ENCODE measurements at regions not wholly inside any gene's neighbourhood (a gene's known extent, or its start where the extent isn't known, plus 50 kb on each side); places are given as distances from the start of the nearest gene placed in this dataset.

- DNase-seq: no peak
- BruUV-seq (replicated peaks): no TSS peak
Observed at GRCh38 chr5:50302815-50303490, 138.1 kb downstream of the EMB start.

GRCh38 chr5:50301756-50302155 is 139.3 kb downstream of the EMB start:
- Mint-ChIP-seq H3K4me3 (ENCODE audit: unreplicated experiment) (no peak overlapping the region), H3K27ac (ENCODE audit: unreplicated experiment) (no peak overlapping the region), H3K36me3 (ENCODE audit: insufficient read depth, unreplicated experiment) (no peaks in the 10 kb centered on the region), H3K4me1 (ENCODE audit: low read depth, unreplicated experiment) (no peaks in the 10 kb centered on the region), H3K27me3 (ENCODE audit: insufficient read depth, unreplicated experiment) (no peaks in the 10 kb centered on the region), H3K9me3 (ENCODE audit: unreplicated experiment) (peaks cover 10% of the 10 kb centered on the region)
- H3K4me1 ChIP-seq: no peaks in the 10 kb centered on the region
- no peaks in the 10 kb centered on the region for H3K27me3 ChIP-seq (replicated peaks; ENCODE audit: control insufficient read depth, insufficient read depth, low read length)
- POLR2A ChIA-PET: no interaction called here
- CTCF ChIA-PET: no interaction called here
- no peaks in the 10 kb centered on the region; the same call in 1 of the 2 replicates for H3K9me3 ChIP-seq
- no peak overlapping the region for H3K4me3 ChIP-seq (ENCODE audit: low read depth, low read length)
- intact Hi-C loops (cut with micrococcal nuclease; ENCODE audit: unreplicated experiment): no loop called here
- no peak for TF ChIP-seq CTCF (IDR thresholded peaks at IDR 0.05; ENCODE audit: insufficient read depth in 1 of 2, low read depth in 1 of 2, low read length in 1 of 2, severe bottlenecking in 1 of 2, unreplicated experiment in 1 of 2)
- no peak for DNase-seq
- no peaks in the 10 kb centered on the region for H3K36me3 ChIP-seq (ENCODE audit: control insufficient read depth, insufficient read depth, low read length)
- BruUV-seq (replicated peaks): no TSS peak

More at GRCh38 chr5:50302815-50303490, 138.1 kb downstream of the EMB start:
- Mint-ChIP-seq H3K9me3 (ENCODE audit: unreplicated experiment) (peaks cover 10% of the 10 kb centered on the region), H3K4me1 (ENCODE audit: low read depth, unreplicated experiment) (no peaks in the 10 kb centered on the region), H3K27me3 (ENCODE audit: insufficient read depth, unreplicated experiment) (no peaks in the 10 kb centered on the region), H3K4me3 (ENCODE audit: unreplicated experiment) (no peak overlapping the region), H3K36me3 (ENCODE audit: insufficient read depth, unreplicated experiment) (no peaks in the 10 kb centered on the region), H3K27ac (ENCODE audit: unreplicated experiment) (no peak overlapping the region)
- TF ChIP-seq CTCF (IDR thresholded peaks at IDR 0.05; ENCODE audit: insufficient read depth in 1 of 2, low read depth in 1 of 2, low read length in 1 of 2, severe bottlenecking in 1 of 2, unreplicated experiment in 1 of 2): no peak
- intact Hi-C loops (cut with micrococcal nuclease; ENCODE audit: unreplicated experiment): no loop called here
- H3K4me1 ChIP-seq: no peaks in the 10 kb centered on the region
- no peaks in the 10 kb centered on the region for H3K27me3 ChIP-seq (replicated peaks; ENCODE audit: control insufficient read depth, insufficient read depth, low read length)
- H3K4me3 ChIP-seq (ENCODE audit: low read depth, low read length): no peak overlapping the region
- H3K36me3 ChIP-seq (ENCODE audit: control insufficient read depth, insufficient read depth, low read length): no peaks in the 10 kb centered on the region
- POLR2A ChIA-PET: no interaction called here
- CTCF ChIA-PET: no interaction called here
- H3K9me3 ChIP-seq: no peaks in the 10 kb centered on the region; the same call in 1 of the 2 replicates

- BruUV-seq (replicated peaks): no TSS peak
- Mint-ChIP-seq H3K4me1 (ENCODE audit: low read depth, unreplicated experiment) (no peaks in the 10 kb centered on the region), H3K27ac (ENCODE audit: unreplicated experiment) (no peak overlapping the region), H3K9me3 (ENCODE audit: unreplicated experiment) (peaks cover 6% of the 10 kb centered on the region), H3K36me3 (ENCODE audit: insufficient read depth, unreplicated experiment) (no peaks in the 10 kb centered on the region), H3K4me3 (ENCODE audit: unreplicated experiment) (no peak overlapping the region), H3K27me3 (ENCODE audit: insufficient read depth, unreplicated experiment) (no peaks in the 10 kb centered on the region)
- Histone ChIP-seq H3K36me3 (ENCODE audit: control insufficient read depth, insufficient read depth, low read length) (no peaks in the 10 kb centered on the region), H3K27me3 (replicated peaks; ENCODE audit: control insufficient read depth, insufficient read depth, low read length) (no peaks in the 10 kb centered on the region), H3K4me1 (no peaks in the 10 kb centered on the region), H3K4me3 (ENCODE audit: low read depth, low read length) (no peak overlapping the region), H3K9me3 (no peaks in the 10 kb centered on the region)
- DNase-seq: no peak
- no peak for TF ChIP-seq CTCF (IDR thresholded peaks at IDR 0.05; ENCODE audit: insufficient read depth in 1 of 2, low read depth in 1 of 2, low read length in 1 of 2, severe bottlenecking in 1 of 2, unreplicated experiment in 1 of 2)
- ChIA-PET POLR2A (no interaction called here), CTCF (no interaction called here)
- intact Hi-C loops (cut with micrococcal nuclease; ENCODE audit: unreplicated experiment): no loop called here
Observed at GRCh38 chr5:50300878-50301277, 140.2 kb downstream of the EMB start.

All from Caco-2 (cell line).